ENCODE measurements at regions not wholly inside any gene's neighbourhood (a gene's known extent, or its start where the extent isn't known, plus 50 kb on each side); places are given as distances from the start of the nearest gene placed in this dataset.
"Not testable (repeated sequence)": the region's sequence is repeated elsewhere in the genome, so short reads cannot be mapped to it uniquely, and the experiment has no call there.

GRCh38 chr12:69149270-69149669, 90.1 kb upstream of the CPSF6 start:
- no peak for DNase-seq

- no peak for DNase-seq
Observed at GRCh38 chr12:69150083-69150795, 89.1 kb upstream of the CPSF6 start.

GRCh38 chr12:69150796-69151127, 88.6 kb upstream of the CPSF6 start:
- DNase-seq: no peak

GRCh38 chr12:69151254-69151764, 88.1 kb upstream of the CPSF6 start:
- DNase-seq: no peak

GRCh38 chr12:69154585-69155363, 84.6 kb upstream of the CPSF6 start:
- DNase-seq: peak; percentile 20

GRCh38 chr12:69157023-69157655, 82.2 kb upstream of the CPSF6 start:
- DNase-seq: peak; percentile 41

- DNase-seq: no peak
Observed at GRCh38 chr12:69161829-69162228, 77.5 kb upstream of the CPSF6 start.

- no peak for DNase-seq
Observed at GRCh38 chr12:69163681-69164362, 75.5 kb upstream of the CPSF6 start.

GRCh38 chr12:69167648-69168165, 71.7 kb upstream of the CPSF6 start:
- DNase-seq: no peak

- no peak for DNase-seq
Observed at GRCh38 chr12:69168363-69168762, 71.0 kb upstream of the CPSF6 start.

- no peak for DNase-seq
Observed at GRCh38 chr12:69168828-69169227, 70.5 kb upstream of the CPSF6 start.

GRCh38 chr12:69170293-69170692, 69.1 kb upstream of the CPSF6 start:
- DNase-seq: no peak

GRCh38 chr12:69171881-69172280, 67.5 kb upstream of the CPSF6 start:
- no peak for DNase-seq

- DNase-seq: no peak
Observed at GRCh38 chr12:69172491-69172890, 66.9 kb upstream of the CPSF6 start.

- DNase-seq: no peak
Observed at GRCh38 chr12:69173368-69173767, 66.0 kb upstream of the CPSF6 start.

GRCh38 chr12:69179786-69180185, 59.6 kb upstream of the CPSF6 start:
- no peak for DNase-seq

GRCh38 chr12:69187572-69187971, 51.8 kb upstream of the CPSF6 start:
- not testable (repeated sequence) for DNase-seq

- DNase-seq: no peak
Observed at GRCh38 chr12:69189378-69189978, 49.9 kb upstream of the CPSF6 start.

Data from 8988T (cell line).